Hematopoietic multipotent progenitor cell (in vitro differentiated cells): ENCODE measurements at regions not wholly inside any gene's neighbourhood (a gene's known extent, or its start where the extent isn't known, plus 50 kb on each side); places are given as distances from the start of the nearest gene placed in this dataset.
A peak's percentile ranks its signal among the peaks of the same experiment; 100 is the strongest.

Experiments used
- DNase-seq, 3 donors: peaks; one replicate each; pipeline ENCODE4 v3.0.0-alpha.2; 2011 to 2015; ENCODE audit warnings: low read depth in 2 of 3, low spot score in 2 of 3

- DNase-seq: no peak
Measured at GRCh38 chr20:60650087-60650486, 602.0 kb upstream of the CDH4 start.

- no peak for DNase-seq
Measured at GRCh38 chr20:60652046-60652445, 600.0 kb upstream of the CDH4 start.

DNA sequence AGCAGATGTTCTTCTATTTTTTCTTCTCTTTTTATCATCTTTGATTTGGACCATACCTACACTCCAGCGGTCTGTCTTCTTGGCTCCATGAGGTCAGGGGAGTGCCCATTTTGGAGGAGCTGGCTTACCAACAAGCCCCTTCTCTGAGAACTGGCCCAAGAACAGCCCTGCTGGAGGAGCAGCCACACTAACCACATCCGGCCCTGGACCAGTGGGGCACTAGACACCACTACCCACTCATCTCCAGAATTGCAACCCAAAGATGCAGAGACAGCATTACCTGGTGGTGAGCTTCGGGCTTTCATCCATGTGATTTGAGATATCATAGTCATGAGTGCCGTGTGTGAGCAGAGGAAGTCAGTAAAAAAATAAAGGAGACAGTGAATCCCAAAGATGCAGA is 599.4 kb upstream of the CDH4 start:
- DNase-seq: no peak

DNA sequence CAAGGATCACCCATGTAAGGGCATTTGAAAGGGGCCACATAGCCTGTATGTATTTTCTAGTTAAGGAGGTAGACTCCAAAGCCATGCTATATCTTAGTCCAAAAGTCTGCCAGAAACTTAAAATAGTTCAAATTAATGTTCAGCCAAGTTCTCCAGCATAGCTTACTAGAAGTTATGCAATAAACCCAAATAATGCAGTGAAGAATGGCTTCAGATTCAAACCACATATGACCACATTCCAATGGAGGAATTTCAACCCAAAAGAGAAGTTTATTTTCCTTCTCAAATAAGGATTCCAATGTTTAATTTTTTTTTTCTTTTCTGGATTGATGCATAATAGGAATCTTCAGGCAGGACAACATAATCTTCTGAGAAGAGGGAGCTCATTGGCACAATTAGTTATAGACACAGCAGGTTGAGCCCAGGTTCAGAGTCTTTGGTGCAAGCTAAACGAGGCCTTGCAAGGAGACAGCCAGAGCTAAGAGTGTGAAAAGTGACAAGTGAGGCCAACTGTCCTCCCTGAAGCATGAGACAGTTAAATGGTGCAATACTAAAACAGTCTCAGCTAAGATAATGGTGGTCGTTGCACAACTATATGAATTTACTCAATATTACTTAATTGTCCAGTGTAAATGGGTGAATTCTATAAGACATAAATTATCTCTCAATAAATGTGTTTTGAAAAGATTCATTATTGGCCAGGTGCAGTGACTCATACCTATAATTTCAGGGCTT is 598.8 kb upstream of the CDH4 start:
- DNase-seq: no peak

GRCh38 chr20:60658681-60659080 is 593.4 kb upstream of the CDH4 start:
- no peak for DNase-seq

DNA sequence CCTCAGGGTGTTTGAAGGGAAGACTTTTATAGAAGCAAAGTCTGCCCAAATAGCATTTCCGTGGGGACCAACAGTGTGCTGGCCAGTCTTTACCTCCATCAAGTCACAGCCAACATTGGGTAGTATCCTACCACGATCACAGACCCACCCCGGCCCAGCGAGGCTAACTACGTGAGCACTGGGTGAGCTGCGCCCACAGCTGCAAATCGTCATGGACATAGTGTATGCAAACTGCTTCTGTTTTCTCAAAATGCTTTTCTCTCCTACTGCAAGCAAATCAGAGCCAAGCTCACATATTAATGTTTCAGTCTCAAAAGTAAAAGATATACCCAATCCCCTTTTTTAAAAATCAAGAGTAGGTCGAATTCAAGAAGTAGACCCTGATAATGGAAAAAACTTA is 592.8 kb upstream of the CDH4 start:
- no peak for DNase-seq

GRCh38 chr20:60662307-60662706 is 589.8 kb upstream of the CDH4 start:
- no peak for DNase-seq

GRCh38 chr20:60664106-60664505 is 588.0 kb upstream of the CDH4 start:
- DNase-seq: no peak

GRCh38 chr20:60667641-60668040 is 584.4 kb upstream of the CDH4 start:
- DNase-seq: no peak

DNA sequence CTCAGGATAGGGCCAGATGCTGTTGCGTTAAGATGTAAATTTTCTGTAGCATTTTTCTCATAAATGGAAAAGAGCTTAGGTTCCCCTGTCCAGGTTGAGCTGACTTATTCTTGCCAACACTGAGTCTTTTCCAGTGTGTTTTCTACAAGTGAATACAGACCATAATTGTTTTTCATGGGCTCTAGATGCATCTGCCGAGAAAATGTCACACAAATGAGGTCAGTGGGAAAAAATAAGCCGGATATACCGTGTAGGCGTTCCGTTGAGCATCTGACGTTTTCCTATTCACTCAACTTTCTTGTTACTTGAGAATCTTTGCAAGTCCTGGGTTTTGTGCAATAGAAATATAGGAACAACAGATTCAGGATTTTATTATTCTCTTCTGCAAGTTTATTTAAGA is 582.9 kb upstream of the CDH4 start:
- DNase-seq: no peak

GRCh38 chr20:60676011-60676410 is 576.0 kb upstream of the CDH4 start:
- no peak for DNase-seq

- no peak for DNase-seq
Measured at GRCh38 chr20:60677819-60678218, 574.2 kb upstream of the CDH4 start.

GRCh38 chr20:60680554-60680953 is 571.5 kb upstream of the CDH4 start:
- no peak for DNase-seq

DNA sequence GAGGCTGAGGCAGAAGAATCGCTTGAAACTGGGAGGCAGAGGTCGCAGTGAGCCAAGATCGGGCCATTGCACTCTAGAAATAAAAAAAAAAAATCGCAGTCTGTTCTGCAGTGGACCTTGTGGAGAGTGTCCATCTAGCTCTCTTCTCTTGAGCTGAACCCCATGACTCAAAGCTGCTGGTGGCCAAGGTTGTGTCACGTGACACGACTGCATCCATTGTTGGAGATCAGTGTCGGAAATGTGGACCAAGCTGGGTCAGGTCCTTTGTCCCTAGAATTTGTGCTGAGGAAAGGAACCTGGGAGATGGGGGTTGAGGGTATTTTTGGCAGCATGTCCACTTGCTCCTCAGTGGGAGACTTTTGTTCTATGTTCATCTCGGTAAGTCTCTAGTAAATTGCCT is 564.8 kb upstream of the CDH4 start:
- DNase-seq: no peak

GRCh38 chr20:60690771-60691170 is 561.3 kb upstream of the CDH4 start:
- no peak for DNase-seq

DNA sequence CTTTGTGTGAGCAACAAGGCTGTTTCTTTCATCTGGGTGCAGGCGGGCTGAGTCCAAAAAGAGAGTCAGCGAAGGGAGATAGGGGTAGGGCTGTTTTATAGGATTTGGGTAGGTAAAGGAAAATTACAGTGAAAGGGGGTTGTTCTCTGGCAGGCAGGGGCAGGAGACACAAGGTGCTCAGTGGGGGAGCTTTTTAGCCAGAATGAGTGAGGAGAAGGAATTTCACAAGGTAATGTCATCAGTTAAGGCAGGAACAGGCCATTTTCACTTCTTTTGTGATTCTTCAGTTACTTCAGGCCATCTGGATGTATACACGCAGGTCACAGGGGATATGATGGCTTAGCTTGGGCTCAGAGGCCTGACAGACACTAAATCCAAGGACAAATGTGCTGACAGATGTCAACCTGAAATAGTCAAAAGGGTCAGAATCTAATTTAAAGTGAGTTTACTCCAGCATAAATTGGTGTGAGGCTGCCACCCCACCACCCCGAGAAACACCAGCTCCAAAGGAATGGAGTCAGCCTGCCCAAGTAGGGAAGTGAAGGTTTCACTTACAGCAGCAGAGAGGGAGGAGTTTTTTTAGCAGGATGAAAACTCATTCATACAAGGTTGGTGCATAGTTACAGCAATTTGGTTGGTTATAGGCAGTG is 560.0 kb upstream of the CDH4 start:
- DNase-seq: no peak

- DNase-seq: no peak
Measured at GRCh38 chr20:60693496-60694133, 558.4 kb upstream of the CDH4 start.

- no peak for DNase-seq
Measured at GRCh38 chr20:60694763-60695162, 557.3 kb upstream of the CDH4 start.

DNA sequence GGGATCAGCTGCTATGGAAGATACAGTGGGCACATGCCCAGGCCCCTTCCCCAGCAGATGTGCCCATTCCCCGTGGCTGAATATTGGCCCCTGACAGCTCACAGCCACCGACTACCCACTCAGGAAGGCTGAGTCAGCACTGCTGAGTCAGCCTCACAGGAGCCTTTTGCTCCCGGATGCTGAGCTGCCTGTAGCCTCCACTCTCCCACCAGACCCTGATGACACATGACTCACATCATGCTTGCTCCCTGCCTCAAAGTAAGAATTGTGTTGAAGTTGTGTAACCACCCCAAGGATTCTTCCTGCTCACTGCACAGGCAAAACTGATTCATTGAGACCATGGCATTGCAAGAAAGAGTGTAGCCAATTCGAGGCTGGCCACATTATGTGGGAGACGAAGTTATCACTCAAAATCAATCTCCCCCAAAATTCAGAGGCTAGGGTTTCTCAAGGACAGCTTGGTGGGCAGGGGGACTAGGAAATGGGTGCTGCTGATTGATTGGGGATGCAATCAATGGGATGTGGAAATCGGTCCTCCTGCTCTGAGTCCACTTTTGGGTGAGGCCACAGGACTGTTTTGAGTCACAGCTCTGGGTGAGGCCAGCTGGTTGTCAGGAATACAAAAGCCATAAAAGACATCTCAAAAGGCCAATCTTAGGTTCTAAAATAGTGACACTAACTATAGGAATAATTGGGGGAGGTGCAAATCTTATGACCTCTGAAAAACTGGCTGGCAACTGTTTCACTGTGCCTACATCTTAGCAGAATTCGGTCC is 556.6 kb upstream of the CDH4 start:
- DNase-seq: peak in 2 of 3 donors; percentile 25 to 44

DNA sequence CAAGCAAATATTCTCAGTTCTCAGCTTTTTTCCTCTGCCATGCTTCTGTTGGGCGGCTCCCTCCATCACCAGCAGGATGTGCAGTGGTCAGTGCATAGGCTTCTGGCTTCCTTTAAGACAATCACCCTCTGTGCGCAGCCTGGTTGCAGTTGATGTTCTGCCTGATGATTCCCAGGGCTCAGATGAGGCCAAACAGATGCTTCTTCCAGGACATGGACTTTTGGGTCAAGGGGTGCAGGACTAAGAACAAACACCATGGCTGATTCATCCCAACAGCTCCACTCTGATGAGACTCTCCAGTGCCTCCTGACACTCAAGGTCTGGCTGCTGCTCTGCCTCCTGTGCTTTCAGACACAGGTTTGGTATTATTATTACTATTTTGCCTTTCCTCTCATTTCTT is 554.8 kb upstream of the CDH4 start:
- DNase-seq: no peak

DNA sequence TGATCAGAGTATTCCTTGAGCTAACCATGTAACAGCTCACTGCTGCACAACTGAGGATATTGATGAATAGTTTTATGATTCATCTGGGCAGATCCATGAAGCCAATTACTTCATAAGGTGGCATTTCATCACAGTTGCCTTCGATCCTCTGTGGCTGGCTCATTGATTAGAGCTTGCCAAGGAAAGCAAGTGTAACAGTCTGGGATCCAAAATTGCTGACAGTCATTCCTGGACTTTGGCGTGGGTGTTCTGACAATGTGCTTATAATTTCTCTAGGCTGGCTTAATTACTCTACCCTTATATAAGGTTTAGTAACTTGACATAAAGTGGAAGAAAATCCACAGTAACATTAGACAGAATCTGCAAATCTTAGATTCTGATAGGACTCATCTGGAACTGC is 551.3 kb upstream of the CDH4 start:
- no peak for DNase-seq
